ENCODE measurements at regions not wholly inside any gene's neighbourhood (a gene's known extent, or its start where the extent isn't known, plus 50 kb on each side); places are given as distances from the start of the nearest gene placed in this dataset.

DNA sequence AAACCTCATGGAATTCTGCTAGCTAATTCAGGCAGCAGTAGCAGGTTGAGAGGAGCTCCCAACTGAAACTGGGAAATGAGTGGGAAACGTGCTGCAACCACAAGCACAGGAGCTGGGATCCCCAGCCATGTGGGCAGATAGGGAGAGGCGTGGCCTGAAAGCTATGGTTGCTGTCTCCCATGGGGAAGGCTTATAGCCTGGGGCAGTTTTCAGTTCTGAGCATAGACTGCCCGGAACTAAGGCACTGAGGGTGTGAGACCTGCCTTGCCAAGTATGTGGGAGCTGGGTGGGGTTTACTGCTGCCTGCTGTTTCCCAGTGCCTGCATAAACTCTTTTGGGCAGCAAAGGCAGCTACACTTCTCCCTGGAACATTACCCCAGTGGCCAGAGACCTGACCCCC is 229.5 kb downstream of the TUSC7 start:
- no peak for DNase-seq

DNA sequence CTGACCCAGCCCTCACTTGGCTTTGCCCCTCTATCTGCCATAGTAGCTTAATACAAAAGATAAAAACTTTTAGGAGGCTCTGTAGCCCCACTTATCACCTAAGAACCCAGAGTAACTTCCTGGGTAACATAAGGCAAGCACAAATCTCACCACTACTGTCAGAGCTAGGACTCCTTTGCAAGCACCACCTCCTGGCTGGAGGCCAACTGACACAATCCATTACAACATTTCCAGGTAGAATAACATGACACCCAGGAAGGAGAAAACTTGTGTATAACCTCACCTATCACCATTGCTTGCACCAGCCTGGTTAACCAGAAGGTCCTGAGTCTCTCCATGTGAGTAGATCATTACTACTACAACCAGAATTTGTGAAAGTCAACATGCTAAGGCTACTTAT is 230.0 kb downstream of the TUSC7 start:
- DNase-seq: no peak

DNA sequence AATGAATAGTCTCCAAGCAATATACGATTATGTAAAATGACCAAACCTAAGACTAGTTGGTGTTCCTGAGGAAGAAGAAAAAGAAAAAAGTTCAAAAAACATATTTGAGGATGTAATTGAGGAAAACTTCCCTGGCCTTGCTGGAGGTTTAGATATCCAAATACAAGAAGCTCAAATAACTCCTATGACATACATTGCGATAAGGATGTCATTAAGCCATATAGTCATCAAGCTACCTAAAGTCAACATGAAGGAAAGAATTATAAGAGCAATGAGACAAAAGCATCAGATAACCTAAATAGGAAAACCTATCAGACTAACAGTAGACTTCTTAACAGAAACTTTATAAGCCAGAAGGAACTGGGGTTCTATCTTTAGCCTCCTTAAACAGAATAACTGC is 231.1 kb downstream of the TUSC7 start:
- no peak for DNase-seq

DNA sequence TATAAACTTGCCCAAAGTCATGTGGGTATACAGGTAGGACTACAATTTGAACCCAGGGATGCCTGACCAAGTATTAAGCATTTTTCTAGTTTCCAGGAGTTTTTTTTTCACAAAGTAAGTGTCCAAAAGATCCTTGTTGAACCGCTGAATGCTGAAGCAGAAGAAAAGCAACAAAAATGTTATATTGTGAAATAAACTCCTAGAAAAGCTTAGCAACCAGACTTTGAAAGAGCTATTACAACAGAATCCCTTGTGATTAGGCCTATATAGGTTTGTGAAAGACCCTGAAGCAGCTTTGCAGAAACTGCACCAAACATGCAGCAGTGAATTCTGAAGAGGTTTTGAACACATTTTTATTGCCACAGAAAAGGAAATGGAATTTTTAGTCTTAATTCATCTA is 236.8 kb downstream of the TUSC7 start:
- no peak for DNase-seq

DNA sequence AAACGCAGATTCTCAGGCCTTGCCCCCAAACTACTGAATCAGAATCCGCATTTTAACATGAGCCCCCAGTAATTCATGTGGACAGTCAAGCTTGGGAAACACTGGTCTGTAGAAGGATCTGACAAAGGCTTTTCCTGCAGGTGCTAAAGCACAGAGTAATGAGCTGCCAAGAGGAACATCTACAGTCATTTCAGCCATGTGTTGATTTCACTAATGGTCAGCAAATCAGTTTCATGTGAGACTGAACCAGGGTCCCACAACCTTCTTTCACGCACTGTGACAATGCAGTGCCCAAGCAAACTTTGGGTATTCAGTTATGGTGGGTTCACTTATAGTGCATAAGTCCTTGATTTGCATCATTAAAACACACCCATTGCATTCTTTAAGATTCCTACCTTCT is 237.6 kb downstream of the TUSC7 start:
- DNase-seq: no peak

DNA sequence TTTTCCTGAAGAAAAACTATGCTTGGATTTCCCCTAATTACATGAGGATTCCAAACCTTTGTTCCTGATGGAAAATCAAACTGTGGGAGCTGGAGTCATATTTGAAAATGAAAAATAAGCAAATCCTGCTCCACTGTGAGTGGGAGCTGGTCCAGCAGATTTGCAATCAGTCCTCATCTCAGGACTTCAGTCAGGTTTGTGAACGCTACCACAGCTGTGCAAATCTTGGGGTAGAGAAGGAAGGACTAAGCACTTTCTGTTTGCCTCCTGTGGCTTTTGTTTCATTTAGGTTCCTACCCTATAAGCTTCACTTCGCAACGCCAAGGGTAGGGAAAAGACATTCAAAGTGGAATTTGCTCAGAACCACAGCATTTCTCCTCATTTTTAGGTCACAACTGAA is 238.2 kb downstream of the TUSC7 start:
- no peak for DNase-seq

DNA sequence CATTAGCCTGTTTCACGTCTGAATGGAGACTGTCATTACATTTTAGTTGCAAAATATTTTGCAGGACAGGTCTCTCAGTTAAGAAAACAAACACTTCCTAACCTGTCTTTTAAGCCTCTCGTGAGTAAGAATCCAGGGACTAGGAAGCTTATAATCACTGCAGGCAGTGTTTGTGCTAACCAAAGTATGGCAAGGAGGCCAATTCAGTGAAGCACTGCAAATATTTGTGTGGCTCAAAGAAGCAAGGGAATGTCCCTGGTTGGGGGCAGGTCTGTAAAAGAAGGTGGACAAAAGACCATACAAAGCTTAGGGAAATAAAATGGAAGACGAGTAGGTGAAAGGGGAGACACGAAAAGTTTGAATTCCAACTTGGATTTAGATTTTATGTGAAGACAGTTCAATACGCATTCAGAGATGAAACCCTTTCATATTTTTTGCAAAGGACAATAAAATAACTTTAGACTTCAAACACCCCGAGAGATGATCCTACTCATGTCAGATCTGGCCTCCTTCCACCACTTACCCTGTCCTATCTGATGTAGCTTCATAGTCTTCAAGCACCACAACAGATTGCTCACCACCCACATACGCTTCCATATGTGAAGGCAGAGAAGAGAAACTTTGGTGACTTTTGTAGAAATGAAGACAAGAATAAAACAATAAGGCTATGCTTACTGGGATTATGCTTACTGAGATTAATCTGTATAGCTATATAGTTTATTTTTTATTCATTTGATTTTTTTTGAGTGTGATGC is 240.9 kb downstream of the TUSC7 start:
- DNase-seq: no peak

DNA sequence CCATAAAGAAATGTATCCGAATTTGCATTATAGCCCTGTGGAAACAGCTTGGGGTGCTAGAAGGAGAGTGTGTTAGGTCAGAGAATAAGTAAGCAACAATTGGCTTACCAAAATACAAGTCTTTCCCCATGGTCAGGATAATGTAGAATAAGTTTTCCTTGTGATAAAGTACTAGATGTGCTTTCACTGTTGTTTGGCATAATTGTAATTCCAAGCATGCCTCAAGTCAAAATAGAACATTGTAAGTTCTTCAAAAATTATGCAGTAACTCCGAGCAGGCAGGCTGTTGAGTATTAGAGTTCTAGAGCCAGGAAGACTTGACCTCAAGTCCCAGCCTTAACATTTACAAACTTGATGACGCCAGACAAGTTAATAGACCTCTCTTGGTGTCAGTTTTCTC is 242.0 kb downstream of the TUSC7 start:
- DNase-seq: no peak

DNA sequence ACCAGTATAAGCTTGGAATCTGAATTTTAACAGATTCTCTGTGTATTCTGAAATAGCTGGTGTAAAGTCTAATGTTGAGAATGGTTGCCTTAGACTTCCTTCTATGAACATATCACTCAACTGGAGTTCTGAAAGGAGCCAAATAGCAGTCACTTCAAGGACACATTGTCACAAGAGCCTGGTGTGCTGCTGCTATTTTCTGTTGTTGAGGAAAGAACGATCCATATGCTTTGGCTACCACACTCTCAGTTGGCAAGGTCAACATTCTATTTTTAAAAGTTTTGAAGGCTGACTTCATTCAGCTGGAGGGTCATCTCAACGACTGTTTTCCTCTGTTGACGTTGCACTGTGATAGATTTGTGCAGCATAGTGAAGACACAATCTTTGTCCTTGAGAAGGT is 248.7 kb downstream of the TUSC7 start:
- no peak for DNase-seq

DNA sequence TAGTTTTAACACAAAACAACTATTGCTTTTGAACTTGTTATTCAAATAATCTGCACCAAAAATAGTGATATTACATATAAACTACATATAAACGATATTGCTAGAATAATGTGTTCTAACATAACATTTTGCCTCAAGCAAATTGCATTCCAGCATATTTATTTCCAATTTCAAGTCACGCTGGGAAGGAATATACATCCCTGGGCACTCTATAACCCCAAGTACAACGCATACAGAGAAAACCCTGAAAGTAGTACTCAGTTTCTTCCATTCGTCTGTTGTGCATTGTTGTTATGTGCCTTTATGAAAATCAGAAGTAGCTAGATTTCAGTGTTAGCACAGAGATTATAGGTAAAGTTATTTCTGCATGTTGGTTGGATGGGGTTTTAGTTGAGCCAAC is 251.5 kb downstream of the TUSC7 start:
- no peak for DNase-seq

DNA sequence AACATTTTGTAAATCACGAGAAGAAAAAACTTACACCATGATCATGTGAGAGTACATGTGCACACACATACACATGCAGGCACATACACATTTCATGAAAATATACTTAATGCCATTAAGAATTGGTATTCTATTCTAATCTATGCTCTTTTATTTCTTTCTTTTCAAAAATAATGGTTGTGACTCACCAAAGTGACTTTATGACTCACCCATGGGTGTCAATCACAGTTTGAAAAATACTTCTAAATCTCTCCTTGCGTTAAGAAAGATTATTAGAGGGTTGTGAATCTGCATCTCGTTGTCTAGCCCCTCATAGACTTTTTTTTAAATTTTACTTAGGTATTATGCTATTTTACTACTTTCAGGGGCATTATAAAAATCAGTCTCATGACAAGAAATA is 254.2 kb downstream of the TUSC7 start:
- DNase-seq: no peak

DNA sequence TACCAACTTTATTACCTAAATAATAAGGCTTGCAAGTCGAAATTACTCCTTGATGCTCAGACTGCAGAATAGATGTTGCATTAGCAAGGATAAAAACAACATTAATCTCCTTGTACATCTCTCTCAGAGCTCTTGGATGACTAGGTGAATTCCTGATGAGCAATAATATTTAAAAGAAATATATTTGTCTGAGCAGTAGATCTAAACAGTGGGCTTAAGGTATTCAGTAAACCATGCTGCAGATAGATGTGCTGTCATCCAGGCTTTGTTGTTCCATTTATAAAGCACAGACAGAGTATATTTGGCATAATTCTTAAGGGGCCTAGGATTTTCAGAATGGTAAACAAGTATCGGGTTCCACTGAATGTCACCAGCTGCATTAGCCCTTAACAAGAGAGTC is 257.1 kb downstream of the TUSC7 start:
- DNase-seq: no peak

DNA sequence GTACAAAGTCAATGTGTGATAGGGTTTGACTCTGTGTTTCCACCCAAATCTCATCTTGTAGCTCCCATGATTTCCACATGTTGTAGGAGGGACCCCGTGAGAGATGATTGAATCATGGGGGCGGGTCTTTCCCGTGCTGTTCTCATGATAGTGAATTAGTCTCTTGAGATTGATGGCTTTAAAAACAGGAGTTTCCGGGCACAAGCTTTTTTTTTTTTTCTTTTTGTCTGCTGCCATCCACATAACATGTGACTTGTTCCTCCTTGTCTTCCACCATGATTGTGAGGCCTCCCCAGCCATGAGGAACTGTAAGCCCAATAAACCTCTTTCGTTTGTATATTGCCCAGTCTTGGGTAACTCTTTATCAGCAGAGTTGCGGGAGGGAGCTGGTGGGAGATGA is 259.6 kb downstream of the TUSC7 start:
- no peak for DNase-seq

DNA sequence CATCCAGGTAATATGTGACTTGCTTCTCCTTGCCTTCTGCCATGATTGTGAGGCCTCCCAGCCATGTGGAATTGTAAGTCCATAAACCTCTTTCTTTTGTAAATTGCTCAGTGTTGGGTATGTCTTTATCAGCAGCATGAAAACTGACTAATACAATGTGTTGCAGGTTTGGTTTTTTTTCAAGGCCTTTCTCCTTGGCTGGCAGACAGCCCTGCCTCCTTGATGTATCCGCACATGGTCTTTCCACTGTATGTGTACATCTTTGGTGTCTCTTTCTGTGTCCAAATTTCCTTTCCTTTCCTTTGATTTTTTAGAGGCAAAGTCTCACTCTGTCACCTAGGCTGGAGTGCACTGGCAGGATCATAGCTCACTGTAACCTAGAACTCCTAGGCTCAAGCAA is 260.1 kb downstream of the TUSC7 start:
- DNase-seq: no peak

DNA sequence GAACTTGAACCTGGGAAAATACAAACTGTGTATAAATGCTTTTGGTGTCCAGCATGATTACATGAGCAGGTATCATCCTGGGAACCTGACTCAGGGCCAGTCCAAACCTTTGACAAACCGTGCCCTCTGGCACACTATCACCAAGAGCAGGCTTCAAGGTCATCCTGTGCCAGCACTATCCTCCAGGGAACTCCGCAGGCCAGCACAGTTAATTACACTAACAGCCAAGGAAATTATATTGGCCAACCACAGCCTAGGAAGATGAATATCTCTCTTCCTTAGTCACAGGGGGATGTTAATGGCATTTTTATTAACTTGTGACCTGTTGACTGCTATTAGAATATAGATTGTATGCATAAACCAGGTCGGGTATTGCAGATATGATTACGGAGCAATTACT is 262.0 kb downstream of the TUSC7 start:
- no peak for DNase-seq

DNA sequence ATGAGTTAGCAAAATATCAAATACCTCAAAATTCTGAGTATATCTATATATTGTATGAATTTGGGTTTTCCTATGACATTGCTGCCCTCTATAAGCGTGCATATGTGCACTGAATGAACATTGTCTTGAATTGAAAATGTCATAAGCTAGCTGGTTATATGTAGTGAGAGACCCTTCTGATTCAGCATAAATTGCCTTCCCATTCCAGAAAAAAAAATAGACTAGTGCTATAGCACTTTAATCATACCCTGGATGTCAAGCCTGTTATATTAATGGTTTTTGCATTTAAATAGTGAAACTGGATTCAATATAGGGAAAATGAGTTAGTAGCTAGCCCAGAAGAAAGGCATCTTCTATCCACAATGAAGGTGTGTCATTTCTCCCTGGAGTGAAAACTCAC is 265.1 kb downstream of the TUSC7 start:
- DNase-seq: no peak

DNA sequence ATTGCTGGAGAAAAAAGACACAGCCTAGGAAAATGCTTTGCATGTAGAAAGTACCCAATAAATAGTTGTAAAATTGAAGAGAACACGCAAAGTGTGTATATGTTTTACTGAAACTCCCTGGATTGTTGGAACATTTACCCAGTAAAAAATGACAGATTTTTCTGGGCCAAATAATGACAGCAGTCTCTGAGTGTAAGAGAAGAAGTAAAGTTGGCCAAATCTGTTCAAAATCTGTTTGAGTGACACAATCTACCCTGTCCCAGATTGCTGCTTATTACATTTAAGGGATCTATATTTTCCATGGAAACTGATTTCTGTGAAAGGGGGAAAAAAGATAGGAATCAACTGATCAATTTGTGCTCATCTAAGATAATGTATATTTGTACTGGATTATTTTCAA is 267.9 kb downstream of the TUSC7 start:
- DNase-seq: no peak

DNA sequence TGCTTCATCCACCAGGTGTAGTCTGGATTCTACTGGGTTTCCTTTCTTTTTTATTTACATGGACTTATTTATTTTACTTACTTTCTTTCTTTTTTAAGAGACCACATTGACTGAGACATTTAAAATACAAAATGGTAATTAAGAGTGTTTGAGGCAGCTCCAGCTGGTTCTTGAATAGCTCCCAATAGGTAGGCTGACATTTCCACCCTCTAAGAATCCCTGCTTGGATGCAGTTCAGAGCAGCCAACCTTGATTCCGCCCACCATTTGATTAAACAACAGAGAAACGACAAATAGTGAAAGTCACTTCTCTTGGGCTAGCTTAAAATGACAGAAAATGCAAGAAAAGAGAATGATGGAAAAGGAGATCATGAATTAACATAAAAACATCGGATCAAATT is 270.5 kb downstream of the TUSC7 start:
- DNase-seq: no peak

DNA sequence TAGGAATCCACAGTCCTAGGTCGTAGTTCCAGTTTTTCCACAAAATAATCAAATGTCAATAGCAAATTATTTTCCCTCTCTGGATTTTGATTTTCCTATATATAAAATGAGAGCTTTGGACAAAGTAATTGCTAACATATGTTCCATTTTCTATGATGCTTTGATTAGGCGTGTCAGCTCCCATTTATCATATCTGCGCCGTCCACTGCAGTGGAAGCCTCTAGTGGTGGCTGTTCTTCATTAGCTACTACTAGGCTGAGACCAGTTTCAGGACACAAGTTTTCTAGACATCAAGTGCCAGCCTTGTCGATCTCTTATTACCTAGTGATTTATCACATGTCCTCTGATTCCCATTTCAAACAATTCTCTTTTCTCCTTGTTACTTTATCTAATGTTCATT is 271.5 kb downstream of the TUSC7 start:
- no peak for DNase-seq

DNA sequence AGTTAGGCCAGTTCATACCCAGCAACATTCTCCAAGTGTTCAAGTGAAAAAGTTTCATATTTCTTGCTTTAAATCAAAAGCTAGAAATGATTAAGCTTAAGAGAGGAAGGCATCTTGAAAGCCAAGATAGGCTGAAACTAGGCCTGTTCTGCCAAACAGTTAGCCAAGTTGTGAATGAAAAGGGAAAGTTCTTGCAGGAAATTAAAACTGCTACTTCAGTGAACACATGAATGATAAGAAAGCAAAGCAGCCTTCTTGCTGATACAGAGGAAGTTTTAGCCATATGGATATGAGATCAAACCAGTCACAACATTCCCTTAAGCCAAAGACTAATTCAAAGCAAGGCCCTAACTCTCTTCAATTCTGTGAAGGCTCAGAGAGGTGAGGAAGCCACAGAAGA is 274.7 kb downstream of the TUSC7 start:
- no peak for DNase-seq

DNA sequence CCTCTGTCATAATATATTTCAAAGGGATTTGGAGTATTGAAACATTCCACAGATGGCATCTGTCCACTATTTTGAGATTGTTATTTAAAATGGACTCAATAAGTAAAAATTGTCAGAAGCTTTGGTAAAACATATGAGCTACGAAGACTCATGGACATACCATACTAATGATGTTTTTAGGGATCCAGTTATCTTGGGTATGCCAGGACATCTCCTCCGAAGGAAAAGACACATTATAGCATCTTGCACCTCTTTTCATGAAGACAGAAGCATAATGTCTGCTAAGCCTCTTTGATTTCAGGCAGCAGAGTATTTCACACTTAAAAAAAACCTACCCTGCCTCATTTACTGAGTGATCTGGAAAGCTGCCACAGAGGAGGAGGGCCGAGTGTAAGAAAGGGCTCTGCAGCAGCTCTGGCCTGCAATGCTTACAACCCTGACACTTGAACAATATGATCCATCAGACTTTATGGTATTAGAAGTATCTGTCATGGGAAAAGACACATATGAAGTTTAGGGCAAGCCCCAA is 284.8 kb downstream of the TUSC7 start:
- no peak for DNase-seq

DNA sequence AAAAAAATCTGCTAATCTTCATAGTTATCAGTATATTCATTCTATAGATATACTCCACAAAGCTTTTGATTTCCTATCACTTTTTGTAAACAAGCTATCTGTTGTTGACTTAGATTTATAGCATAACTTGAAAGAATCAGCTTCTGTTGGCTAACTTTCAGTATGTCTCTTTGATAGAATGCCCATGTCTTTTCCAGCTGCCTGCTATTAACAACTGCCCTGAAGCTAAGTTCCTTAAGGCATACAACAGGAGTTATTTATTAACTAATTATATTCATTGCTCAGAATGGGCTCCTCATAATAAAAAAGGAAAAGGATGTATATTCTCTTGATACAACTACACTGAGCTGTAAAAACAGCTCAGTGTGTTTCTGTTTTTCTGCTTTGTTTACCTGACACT is 293.9 kb downstream of the TUSC7 start:
- no peak for DNase-seq

DNA sequence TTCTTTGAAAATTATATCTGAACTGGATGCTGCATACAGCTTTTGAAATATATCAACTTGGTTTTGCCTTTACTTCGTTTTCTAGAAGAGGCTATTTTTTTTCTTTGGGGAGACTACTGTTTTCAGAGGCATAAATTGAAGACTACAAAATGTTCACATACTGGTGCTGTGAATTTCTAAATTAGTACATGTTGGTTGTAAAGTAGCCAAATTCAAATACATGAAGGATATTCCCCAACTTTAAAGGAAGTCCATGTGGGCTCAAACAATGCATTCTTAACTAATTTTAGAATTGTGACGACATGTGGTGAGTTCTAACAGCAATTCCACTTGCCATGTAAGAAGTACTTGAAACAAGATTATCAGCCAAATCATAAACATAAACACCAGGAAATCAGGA is 295.7 kb downstream of the TUSC7 start:
- no peak for DNase-seq

DNA sequence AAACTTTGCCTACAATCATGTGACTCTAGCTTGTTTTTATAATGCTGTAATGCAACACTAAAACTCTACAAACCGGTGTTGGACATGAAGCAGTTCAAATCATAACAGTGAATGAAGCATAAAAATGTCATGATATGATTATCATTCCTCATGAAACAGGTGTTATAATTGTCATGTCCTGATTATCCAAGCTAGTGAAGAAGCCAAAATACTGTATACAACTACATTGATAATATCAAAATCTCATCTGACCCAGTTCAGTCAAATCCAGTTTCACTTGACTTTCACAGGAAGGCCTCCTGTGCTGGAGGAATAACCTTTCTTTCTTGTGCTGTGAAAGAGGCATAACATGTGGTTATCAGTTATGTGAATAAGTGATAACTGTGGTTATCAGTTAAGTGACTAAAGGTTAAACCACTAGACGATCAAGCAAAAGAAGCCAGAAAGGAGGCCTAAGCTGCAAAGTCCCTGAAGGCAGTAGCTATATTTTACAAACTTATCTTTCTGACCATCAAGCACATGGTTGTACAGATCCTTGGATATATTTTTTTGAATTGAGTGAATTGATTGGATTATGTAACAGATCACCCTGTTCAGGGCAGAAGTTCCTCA is 296.4 kb downstream of the TUSC7 start:
- DNase-seq: no peak

DNA sequence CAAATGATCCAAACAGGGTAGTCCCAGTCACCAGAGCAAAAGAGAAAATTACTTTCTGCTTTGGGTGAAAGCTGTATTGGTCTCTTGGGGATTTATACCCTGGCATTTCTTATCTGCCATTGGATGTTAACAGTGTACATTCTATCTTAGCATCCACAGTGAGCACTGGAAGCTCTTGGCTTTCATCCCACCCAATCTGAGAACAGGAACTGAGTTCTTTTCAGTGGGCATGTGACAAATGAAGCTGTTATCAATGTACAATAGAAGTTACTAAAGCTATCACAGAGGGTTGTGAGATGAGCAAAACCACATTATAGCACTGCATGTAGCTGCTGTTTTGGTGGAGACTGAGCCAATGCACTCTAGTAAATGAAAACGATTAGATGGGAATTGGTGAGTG is 300.7 kb downstream of the TUSC7 start:
- no peak for DNase-seq
